Right lobe of liver (tissue), 4 donors: ENCODE measurements at regions not wholly inside any gene's neighbourhood (a gene's known extent, or its start where the extent isn't known, plus 50 kb on each side); places are given as distances from the start of the nearest gene placed in this dataset.

Experiments used
- CTCF ChIP-seq, 4 donors: fragments of 200-600 bp in 3 of 4; fragments of 450-650 bp in 1 of 4; IDR thresholded peaks; one replicate each; pipeline versions ENCODE4 v1.5.1 to v1.8.0; 2016 to 2022; ENCODE audit warnings: antibody characterized with exemption in 4 of 4, mild to moderate bottlenecking in 2 of 4
- POLR2A ChIP-seq: fragments of 450-650 bp; IDR thresholded peaks from one replicate; pipeline ENCODE4 v1.6.1; 2017; ENCODE audit warnings: antibody characterized with exemption, mild to moderate bottlenecking
- donor health status: DM: no; HTN: no; CAD: no.
- donor health status: DM: no; HTN: no; CAD: no.
- donor health status: DM: no; HTN: yes; CAD: no.

GRCh38 chr11:113627946-113628345, 78.2 kb downstream of the TMPRSS5 start:
- TF ChIP-seq CTCF (IDR thresholded peaks at IDR 0.05) (no peak), POLR2A (no peak)
